ENCODE measurements at regions not wholly inside any gene's neighbourhood (a gene's known extent, or its start where the extent isn't known, plus 50 kb on each side); places are given as distances from the start of the nearest gene placed in this dataset.

GRCh38 chr5:8347984-8348383 is 479.0 kb downstream of the MTRR start:
- Histone ChIP-seq H3K9me2 (ENCODE audit: insufficient read depth) (no peaks in the 10 kb centered on the region), H4K20me1 (ENCODE audit: insufficient read depth) (no peaks in the 10 kb centered on the region; the same call in 1 of the 2 replicates), H3K4me2 (ENCODE audit: low read length) (no peak overlapping the region), H3K27ac (ENCODE audit: low read depth, low read length) (no peak overlapping the region), H3K79me2 (ENCODE audit: insufficient read depth, low read length) (no peaks in the 10 kb centered on the region), H3K9ac (ENCODE audit: low read length) (no peak overlapping the region), H3K36me3 (ENCODE audit: control insufficient read depth in 1 of 2, insufficient read depth in 2 of 2, low read length in 2 of 2) (no peaks in the 10 kb centered on the region), H3K4me1 (ENCODE audit: control insufficient read depth in 1 of 2, insufficient read depth in 2 of 2, low read length in 2 of 2) (no peaks in the 10 kb centered on the region), H2AFZ (ENCODE audit: low read depth, low read length, poor library complexity, severe bottlenecking) (no peak overlapping the region), H3K9me3 (ENCODE audit: control insufficient read depth in 1 of 2, insufficient read depth in 1 of 2, low read depth in 1 of 2, low read length in 2 of 2) (peaks cover 21 to 34% of the 10 kb centered on the region in 2 experiments; a peak in 2 of 4 replicates), H3K4me3 (replicated peaks in 1 of 2; ENCODE audit: low read depth in 1 of 2, low read length in 2 of 2) (no peak overlapping the region), H3K27me3 (ENCODE audit: insufficient read depth, low read length) (no peaks in the 10 kb centered on the region)
- ChIA-PET CTCF (no interaction called here), POLR2A (no interaction called here), RAD21 (ENCODE audit: low non-redundant PET in 1 of 2, low total read pairs in 2 of 2, uncharacterized antibody in 2 of 2, unreplicated experiment in 2 of 2) (no interaction called here)
- DNase-seq (ENCODE audit: low read depth, low spot score) (no peak), ATAC-seq (no peak)
- BruUV-seq (replicated peaks), result no TSS peak
- intact Hi-C loops (cut with micrococcal nuclease), result no loop called here
- no peak for TF ChIP-seq EZH2 (IDR thresholded peaks at IDR 0.05)
- no peak for TF ChIP-seq EGR1 (IDR thresholded peaks at IDR 0.05; ENCODE audit: low read depth)
- TF ChIP-seq ELF1 (IDR thresholded peaks at IDR 0.05; ENCODE audit: borderline replicate concordance, low read depth), result no peak
- no peak for TF ChIP-seq POLR2A (IDR thresholded peaks at IDR 0.05; ENCODE audit: borderline replicate concordance, extremely low read depth, insufficient read depth, insufficient read length)
- no peak for TF ChIP-seq CBX3 (IDR thresholded peaks at IDR 0.05; ENCODE audit: low read depth)
- no peak for TF ChIP-seq JUND (IDR thresholded peaks at IDR 0.05)
- no peak for TF ChIP-seq SRF (IDR thresholded peaks at IDR 0.05; ENCODE audit: low read depth)
- no peak for TF ChIP-seq ZBTB33 (IDR thresholded peaks at IDR 0.05; ENCODE audit: extremely low read depth, insufficient replicate concordance, low read length)
- no peak for TF ChIP-seq ATF3 (IDR thresholded peaks at IDR 0.05)
- no peak for TF ChIP-seq ZFX (IDR thresholded peaks at IDR 0.05)
- TF ChIP-seq RAD21 (IDR thresholded peaks at IDR 0.05; ENCODE audit: low read depth), result no peak
- no peak for TF ChIP-seq EZH2phosphoT487 (IDR thresholded peaks at IDR 0.05; ENCODE audit: borderline replicate concordance)
- TF ChIP-seq TCF7L2 (IDR thresholded peaks at IDR 0.05; ENCODE audit: borderline replicate concordance, extremely low read depth, insufficient read depth, insufficient read length), result no peak
